ENCODE measurements at regions not wholly inside any gene's neighbourhood (a gene's known extent, or its start where the extent isn't known, plus 50 kb on each side); places are given as distances from the start of the nearest gene placed in this dataset.

DNA sequence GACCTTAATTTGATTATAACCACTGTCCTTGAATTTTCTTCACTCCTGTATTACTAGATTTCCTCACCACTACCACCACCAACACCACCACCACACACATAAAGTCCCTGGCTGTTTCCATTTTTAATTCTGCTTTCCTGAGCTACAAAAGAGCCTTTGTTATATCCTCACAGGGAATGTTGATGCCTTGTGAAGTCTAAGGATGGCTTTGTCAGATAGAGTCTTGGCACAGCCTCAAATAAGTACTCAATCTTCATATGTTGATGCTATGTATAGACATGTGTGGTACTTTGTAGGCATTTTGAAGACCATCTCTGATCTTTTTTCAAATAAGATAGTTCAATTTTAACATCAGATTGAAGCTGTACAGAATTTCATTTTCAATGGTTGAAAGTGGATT is 1016.7 kb upstream of the LCORL start:
- no peak for DNase-seq (ENCODE audit: low read depth)
- TF ChIP-seq, protein P1, sequence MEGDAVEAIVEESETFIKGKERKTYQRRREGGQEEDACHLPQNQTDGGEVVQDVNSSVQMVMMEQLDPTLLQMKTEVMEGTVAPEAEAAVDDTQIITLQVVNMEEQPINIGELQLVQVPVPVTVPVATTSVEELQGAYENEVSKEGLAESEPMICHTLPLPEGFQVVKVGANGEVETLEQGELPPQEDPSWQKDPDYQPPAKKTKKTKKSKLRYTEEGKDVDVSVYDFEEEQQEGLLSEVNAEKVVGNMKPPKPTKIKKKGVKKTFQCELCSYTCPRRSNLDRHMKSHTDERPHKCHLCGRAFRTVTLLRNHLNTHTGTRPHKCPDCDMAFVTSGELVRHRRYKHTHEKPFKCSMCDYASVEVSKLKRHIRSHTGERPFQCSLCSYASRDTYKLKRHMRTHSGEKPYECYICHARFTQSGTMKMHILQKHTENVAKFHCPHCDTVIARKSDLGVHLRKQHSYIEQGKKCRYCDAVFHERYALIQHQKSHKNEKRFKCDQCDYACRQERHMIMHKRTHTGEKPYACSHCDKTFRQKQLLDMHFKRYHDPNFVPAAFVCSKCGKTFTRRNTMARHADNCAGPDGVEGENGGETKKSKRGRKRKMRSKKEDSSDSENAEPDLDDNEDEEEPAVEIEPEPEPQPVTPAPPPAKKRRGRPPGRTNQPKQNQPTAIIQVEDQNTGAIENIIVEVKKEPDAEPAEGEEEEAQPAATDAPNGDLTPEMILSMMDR (IDR thresholded peaks at IDR 0.05; ENCODE audit: low read depth, low read length, missing control alignments), result no peak
- H3K4me3 ChIP-seq (ENCODE audit: low read depth, low read length), result no peak overlapping the region

DNA sequence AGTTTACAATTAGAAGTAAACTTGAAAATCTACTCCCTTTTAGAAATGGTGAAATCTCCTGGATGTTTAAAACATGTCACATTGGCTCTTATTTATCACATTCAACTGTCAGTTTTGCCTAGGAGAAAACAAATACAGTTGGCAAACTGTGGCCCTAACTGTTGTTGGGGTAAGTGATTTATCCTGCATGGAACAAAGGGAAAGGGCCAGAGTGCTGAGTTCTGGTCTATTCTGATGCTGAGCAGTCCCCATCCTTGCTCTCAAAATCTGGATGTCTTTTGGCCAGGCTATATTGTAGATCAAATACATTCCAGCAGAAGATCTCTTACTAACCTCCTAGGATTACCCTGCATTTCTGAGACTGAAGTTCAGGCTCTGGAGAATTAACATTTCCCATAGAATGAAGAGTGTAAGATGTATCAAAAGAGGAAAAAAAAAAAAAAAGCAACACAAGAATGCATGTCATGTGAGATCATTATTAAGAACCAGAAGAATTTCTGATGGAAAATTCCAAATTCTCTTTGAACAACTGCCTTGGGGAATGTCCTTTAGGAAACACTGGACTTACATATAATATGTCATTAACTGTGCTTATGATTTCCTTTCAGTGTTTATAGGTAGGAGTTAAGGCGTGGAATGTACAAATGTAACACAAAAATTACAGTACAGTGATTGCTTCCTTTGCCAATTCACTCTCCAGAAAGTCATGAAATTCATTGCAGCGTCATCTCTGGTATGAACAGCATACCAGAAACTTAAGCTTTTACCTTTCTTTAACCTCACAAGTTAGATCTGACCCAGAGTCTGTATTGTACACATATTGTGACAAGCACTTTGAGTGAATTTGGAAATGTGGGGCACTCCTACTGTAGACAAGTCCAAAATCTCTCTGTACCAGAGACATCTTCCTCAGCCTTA is 1012.5 kb upstream of the LCORL start:
- no peak overlapping the region for H3K4me3 ChIP-seq (ENCODE audit: low read depth, low read length)
- TF ChIP-seq, protein P1 (IDR thresholded peaks at IDR 0.05; ENCODE audit: low read depth, low read length, missing control alignments), result no peak
- no peak for DNase-seq (ENCODE audit: low read depth)

DNA sequence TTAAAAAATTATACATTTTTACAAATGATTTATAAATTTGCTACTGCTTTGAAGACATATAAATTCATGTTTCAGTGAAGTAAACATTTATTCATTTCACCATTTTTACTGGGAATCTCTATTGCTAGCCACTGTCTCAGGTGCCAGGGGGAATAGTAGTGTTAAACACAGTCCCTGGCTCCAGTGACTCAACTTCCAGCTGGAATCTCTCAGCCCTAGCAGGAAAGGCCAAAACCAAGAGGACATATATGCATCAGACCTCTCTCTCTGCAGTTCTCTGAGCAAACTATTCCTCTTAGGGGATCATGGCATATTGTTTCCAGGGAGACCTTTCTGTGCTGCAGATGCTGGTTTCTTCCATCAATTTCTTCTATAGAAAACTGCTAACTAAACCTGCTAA is 1009.0 kb upstream of the LCORL start:
- DNase-seq (ENCODE audit: low read depth), result no peak
- no peak overlapping the region for H3K4me3 ChIP-seq (ENCODE audit: low read depth, low read length)
- TF ChIP-seq, protein P1 (IDR thresholded peaks at IDR 0.05; ENCODE audit: low read depth, low read length, missing control alignments), result no peak

DNA sequence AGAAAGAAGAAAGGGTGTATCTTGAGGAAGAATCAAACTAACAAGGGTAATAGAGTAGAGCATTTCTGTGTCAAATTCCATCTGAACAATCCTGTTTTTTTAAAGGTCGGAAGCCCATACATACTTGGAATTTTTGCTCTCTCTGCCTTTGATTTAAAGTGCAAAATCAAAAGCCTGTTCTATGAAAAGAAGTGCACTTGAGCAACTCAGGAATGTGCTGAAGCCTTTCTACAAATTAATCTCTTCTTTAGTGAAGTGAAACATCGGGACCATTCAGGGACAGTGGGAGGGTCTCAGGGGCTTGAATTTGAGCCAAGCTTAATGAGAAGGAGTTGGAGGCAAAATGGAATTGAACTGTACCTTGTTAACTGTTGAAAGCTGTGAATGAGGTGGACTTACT is 1008.5 kb upstream of the LCORL start:
- TF ChIP-seq, protein P1 (IDR thresholded peaks at IDR 0.05; ENCODE audit: low read depth, low read length, missing control alignments), result no peak
- DNase-seq (ENCODE audit: low read depth), result no peak
- no peak overlapping the region for H3K4me3 ChIP-seq (ENCODE audit: low read depth, low read length)

DNA sequence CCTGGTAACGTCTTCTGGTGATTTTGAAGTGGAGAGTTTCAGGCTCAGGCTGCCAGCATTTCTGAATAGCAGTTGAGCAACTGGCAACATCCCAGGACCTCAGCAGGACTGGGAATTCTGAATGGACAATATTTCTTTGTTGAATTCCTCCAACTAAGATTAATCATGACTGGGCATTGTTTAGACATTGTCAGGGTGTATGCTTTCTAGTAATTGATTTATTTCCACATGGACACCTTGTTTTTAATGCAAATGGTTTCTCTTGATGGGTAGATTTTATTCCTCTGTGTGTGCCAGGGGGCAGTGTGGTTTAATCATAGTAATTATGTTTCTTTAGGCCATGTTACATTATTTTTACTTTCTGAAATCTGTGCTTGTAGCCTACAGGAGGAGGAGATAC is 1004.7 kb upstream of the LCORL start:
- DNase-seq (ENCODE audit: low read depth), result no peak
- TF ChIP-seq, protein P1 (IDR thresholded peaks at IDR 0.05; ENCODE audit: low read depth, low read length, missing control alignments), result no peak
- H3K4me3 ChIP-seq (ENCODE audit: low read depth, low read length), result no peak overlapping the region

DNA sequence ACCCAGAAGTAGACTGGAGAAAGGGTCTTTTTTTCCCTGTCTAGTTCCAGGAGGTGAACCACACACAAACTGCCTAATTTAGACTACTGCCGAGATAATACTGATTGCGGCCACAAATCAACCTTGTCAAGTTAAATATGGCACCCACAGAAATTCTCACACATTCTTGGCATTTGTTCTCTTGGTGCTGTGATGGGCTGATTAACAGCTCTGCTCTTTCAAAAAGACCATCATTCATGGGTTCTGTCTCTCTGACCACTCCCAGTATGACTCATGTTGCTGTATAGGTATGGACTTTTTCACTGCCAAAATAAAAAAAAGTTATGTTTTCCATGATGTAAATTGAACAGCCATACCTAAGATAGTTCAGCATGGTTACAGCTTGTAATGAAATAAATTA is 1003.5 kb upstream of the LCORL start:
- TF ChIP-seq, protein P1 (IDR thresholded peaks at IDR 0.05; ENCODE audit: low read depth, low read length, missing control alignments), result no peak
- H3K4me3 ChIP-seq (ENCODE audit: low read depth, low read length), result no peak overlapping the region
- DNase-seq (ENCODE audit: low read depth), result no peak

DNA sequence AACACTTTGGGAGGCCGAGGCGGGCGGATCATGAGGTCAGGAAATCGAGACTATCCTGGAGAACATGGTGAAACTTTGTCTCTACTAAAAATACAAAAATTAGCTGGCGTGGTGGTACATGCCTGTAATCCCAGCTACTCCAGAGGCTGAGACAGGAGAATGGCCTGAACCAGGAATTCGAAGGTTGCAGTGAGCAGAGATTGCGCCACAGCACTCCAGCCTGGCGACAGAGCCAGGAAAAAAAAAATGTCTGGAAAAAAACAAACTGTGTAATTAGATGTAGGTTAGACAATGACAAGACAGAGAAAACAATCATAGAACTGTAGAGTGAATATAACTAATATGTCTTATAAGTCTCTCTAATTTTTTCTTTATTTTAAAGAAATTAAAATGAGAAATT is 1002.5 kb upstream of the LCORL start:
- no peak overlapping the region for H3K4me3 ChIP-seq (ENCODE audit: low read depth, low read length)
- DNase-seq (ENCODE audit: low read depth), result no peak
- TF ChIP-seq, protein P1 (IDR thresholded peaks at IDR 0.05; ENCODE audit: low read depth, low read length, missing control alignments), result no peak

All from GM12864 (cell line).